Breast epithelium (tissue), 4 donors: ENCODE measurements at regions not wholly inside any gene's neighbourhood (a gene's known extent, or its start where the extent isn't known, plus 50 kb on each side); places are given as distances from the start of the nearest gene placed in this dataset.

ENCODE experiments used
- DNase-seq, 2 donors: peaks; one replicate each; pipeline ENCODE4 v3.0.0-alpha.2; 2019; ENCODE audit warnings: low spot score in 2 of 2
- H3K27ac ChIP-seq, 2 donors: fragments of 200-600 bp; sonication (generic) in 1 of 2; one replicate each; pipeline ENCODE4 v1.5.1; 2016 to 2019; ENCODE audit warnings: mild to moderate bottlenecking in 1 of 2
- H3K27me3 ChIP-seq, 2 donors: fragments of 200-600 bp; sonication (generic) in 1 of 2; one replicate each; pipeline versions ENCODE4 v1.5.1 to v1.6.0; 2017 to 2019; ENCODE audit warnings: control low read depth in 1 of 2, mild to moderate bottlenecking in 1 of 2
- H3K36me3 ChIP-seq: fragments of 200-600 bp; one replicate; pipeline ENCODE4 v1.5.1; 2019
- H3K4me1 ChIP-seq, 2 donors: fragments of 200-600 bp; sonication (generic); one replicate each; pipeline ENCODE4 v1.5.1; 2016 to 2019; ENCODE audit warnings: control low read depth in 1 of 2
- H3K4me3 ChIP-seq, 3 donors: fragments of 200-600 bp; sonication (generic); 1 replicate in 2 of 3; 2 replicates in 1 of 3; pipeline ENCODE4 v1.5.1; 2016 to 2019; ENCODE audit warnings: mild to moderate bottlenecking in 3 of 3, moderate library complexity in 2 of 3
- H3K9me3 ChIP-seq, 2 donors: fragments of 200-600 bp; sonication (generic) in 1 of 2; one replicate each; pipeline ENCODE4 v1.5.1; 2016 to 2019; ENCODE audit warnings: control low read depth in 1 of 2
- POLR2A ChIP-seq: fragments of 450-650 bp; IDR thresholded peaks from one replicate; pipeline ENCODE4 v1.6.1; 2016; ENCODE audit warnings: antibody characterized with exemption, mild to moderate bottlenecking, moderate library complexity
- POLR2AphosphoS5 ChIP-seq, 3 donors: sonication (generic); formaldehyde crosslinking; IDR thresholded peaks; one replicate each; pipeline ENCODE4 v1.6.1; 2017; ENCODE audit warnings: antibody characterized with exemption in 3 of 3
- intact Hi-C: fragments of 100-400 bp; cut with DNase I; formaldehyde crosslinking; loops from one replicate; pipeline ENCODE4 v1.15.1; 2023; ENCODE audit warnings: low total_unique reads
- TF ChIP-seq, protein P1 (sequence below), 3 donors: fragments of 450-650 bp; IDR thresholded peaks; one replicate each; pipeline ENCODE4 v1.5.1; 2016 to 2017; ENCODE audit warnings: antibody characterized with exemption in 3 of 3, mild to moderate bottlenecking in 3 of 3, moderate library complexity in 3 of 3

DNA sequence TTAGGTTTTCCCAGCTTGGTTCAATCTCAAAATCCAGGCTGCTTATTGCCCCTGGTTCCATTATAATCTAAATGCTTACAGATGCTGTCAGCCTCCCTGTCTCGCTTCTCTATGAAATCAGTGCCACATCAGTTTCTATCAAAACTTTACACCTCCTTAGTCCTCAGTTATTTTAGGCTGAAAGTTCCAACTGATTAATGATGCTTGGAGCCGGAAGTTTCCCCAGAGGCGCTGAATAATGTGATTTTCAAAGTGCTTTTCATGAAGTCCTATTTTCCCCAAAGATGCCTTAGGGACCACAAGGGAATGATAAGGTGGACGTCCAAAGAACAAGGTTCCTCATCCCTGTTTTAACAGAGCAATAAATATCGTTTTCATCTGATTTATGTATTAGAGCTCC lies 262.4 kb upstream of the RMST start:
- Histone ChIP-seq H3K9me3 (peaks cover 0 to 8% of the 10 kb centered on the region in 2 donors), H3K4me1 (no peaks in the 10 kb centered on the region), H3K27me3 (no peaks in the 10 kb centered on the region), H3K36me3 (no peaks in the 10 kb centered on the region), H3K27ac (no peak overlapping the region), H3K4me3 (no peak overlapping the region)
- no peak for DNase-seq
- no peak for TF ChIP-seq POLR2AphosphoS5 (IDR thresholded peaks at IDR 0.05)
- TF ChIP-seq, protein P1, sequence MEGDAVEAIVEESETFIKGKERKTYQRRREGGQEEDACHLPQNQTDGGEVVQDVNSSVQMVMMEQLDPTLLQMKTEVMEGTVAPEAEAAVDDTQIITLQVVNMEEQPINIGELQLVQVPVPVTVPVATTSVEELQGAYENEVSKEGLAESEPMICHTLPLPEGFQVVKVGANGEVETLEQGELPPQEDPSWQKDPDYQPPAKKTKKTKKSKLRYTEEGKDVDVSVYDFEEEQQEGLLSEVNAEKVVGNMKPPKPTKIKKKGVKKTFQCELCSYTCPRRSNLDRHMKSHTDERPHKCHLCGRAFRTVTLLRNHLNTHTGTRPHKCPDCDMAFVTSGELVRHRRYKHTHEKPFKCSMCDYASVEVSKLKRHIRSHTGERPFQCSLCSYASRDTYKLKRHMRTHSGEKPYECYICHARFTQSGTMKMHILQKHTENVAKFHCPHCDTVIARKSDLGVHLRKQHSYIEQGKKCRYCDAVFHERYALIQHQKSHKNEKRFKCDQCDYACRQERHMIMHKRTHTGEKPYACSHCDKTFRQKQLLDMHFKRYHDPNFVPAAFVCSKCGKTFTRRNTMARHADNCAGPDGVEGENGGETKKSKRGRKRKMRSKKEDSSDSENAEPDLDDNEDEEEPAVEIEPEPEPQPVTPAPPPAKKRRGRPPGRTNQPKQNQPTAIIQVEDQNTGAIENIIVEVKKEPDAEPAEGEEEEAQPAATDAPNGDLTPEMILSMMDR (IDR thresholded peaks at IDR 0.05), result no peak
- no peak for TF ChIP-seq POLR2A
- intact Hi-C loops, result no loop called here

DNA sequence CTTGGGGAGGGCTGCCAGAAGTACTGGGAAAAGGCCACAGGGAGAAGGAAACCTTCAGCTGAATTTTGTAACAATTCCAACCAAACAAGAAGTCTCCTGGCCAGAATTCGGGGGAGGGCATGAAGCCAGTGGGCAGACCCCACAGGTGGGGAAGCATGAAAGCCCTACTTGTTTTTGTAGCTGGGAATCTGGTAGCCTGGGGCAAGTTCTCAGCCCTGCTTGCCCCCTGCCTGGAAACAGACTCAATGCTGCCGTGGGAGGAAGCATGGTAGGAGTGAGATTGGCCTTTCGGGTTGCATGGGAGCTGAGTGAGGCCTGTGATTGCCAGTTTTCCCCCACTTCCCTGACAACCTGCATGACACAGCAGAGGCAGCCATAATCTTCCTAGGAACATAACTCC lies 259.2 kb upstream of the RMST start:
- intact Hi-C loops, result no loop called here
- no peaks in the 10 kb centered on the region for H3K4me1 ChIP-seq
- H3K4me3 ChIP-seq, result no peak overlapping the region
- TF ChIP-seq, protein P1 (IDR thresholded peaks at IDR 0.05), result no peak
- TF ChIP-seq POLR2AphosphoS5 (IDR thresholded peaks at IDR 0.05) (no peak), POLR2A (no peak)
- H3K27me3 ChIP-seq, result no peaks in the 10 kb centered on the region
- H3K9me3 ChIP-seq, result peaks cover 0 to 21% of the 10 kb centered on the region in 2 donors
- no peaks in the 10 kb centered on the region for H3K36me3 ChIP-seq
- no peak overlapping the region for H3K27ac ChIP-seq
- no peak for DNase-seq

DNA sequence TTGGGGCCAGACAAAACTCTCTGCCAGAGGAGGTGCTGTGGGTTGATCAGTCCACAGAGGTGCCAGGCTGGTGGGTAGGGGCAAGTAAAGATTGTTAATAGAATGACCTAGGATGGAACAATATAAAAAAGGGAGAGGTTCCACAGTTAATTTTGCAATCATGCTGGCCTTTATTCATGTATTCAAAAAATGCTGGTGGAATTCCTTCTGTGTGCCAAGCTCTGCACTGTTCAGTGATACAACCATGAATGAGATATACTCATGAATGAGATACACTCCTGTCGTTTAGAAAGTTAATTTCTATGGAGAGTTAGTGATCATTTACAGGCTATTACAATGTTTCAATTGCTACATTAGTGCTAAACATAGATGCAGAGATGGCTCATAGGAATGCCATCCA lies 252.6 kb upstream of the RMST start:
- DNase-seq, result no peak
- intact Hi-C loops, result no loop called here
- H3K27me3 ChIP-seq, result no peaks in the 10 kb centered on the region
- H3K9me3 ChIP-seq, result peaks cover 0 to 13% of the 10 kb centered on the region in 2 donors
- no peak for TF ChIP-seq POLR2A
- TF ChIP-seq POLR2AphosphoS5 (IDR thresholded peaks at IDR 0.05), result no peak
- TF ChIP-seq, protein P1 (IDR thresholded peaks at IDR 0.05), result no peak
- H3K4me1 ChIP-seq, result no peaks in the 10 kb centered on the region
- no peak overlapping the region for H3K4me3 ChIP-seq
- no peaks in the 10 kb centered on the region for H3K36me3 ChIP-seq
- H3K27ac ChIP-seq, result no peak overlapping the region

DNA sequence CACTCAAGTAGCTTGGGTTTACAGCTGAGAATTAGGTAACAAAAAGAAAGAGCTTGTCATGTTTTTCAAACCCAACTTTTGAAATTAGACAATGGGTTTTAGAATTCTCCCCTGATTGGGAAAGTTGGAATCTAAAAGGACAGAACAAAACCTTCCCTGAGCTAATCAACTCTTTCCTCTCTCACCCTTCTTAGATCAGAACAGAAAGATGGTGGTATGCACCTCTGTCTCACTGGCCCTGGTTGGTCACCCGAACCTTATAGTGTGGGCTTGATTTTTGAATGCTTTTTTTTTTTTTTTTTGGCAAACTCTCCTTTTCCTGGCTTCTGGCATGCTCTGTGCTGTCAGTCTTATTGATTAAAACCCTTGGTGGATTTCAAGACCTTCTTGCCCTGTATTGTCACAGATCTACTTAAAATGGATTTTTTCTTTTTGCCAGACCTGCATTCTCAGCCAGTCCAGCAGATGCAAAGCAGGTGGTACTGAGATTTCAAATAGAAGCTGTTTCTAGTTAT lies 251.1 kb upstream of the RMST start:
- H3K27me3 ChIP-seq, result no peaks in the 10 kb centered on the region
- intact Hi-C loops, result no loop called here
- no peak for DNase-seq
- H3K36me3 ChIP-seq, result no peaks in the 10 kb centered on the region
- no peaks in the 10 kb centered on the region for H3K4me1 ChIP-seq
- TF ChIP-seq, protein P1 (IDR thresholded peaks at IDR 0.05), result no peak
- no peak for TF ChIP-seq POLR2AphosphoS5 (IDR thresholded peaks at IDR 0.05)
- TF ChIP-seq POLR2A, result no peak
- H3K27ac ChIP-seq, result no peak overlapping the region
- H3K4me3 ChIP-seq, result no peak overlapping the region
- peaks cover 0 to 13% of the 10 kb centered on the region in 2 donors for H3K9me3 ChIP-seq

DNA sequence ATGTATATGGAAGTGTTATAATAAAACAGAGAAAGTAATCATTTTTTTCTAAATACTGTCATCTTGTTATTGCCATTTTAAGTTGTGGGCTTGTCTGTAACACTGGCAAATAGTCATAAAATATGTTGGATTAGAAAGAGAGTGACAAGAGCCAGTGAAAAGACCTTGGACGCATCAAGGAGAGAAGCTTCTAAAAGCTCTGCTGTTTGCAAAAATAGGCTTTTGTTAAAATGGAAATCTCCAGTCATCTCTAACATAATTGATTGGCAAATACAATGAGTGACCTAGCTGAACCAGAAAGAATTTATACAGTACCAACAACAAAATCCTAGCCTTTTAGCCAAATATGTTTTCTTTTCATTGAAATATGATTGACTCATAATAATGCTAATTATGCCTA lies 245.8 kb upstream of the RMST start:
- Histone ChIP-seq H3K4me1 (no peaks in the 10 kb centered on the region), H3K27ac (no peak overlapping the region), H3K9me3 (no peaks in the 10 kb centered on the region), H3K27me3 (no peaks in the 10 kb centered on the region), H3K36me3 (no peaks in the 10 kb centered on the region), H3K4me3 (no peak overlapping the region)
- intact Hi-C loops, result no loop called here
- TF ChIP-seq POLR2A (no peak), POLR2AphosphoS5 (IDR thresholded peaks at IDR 0.05) (no peak)
- TF ChIP-seq, protein P1 (IDR thresholded peaks at IDR 0.05), result no peak
- no peak for DNase-seq
